Stimulated activated naive CD4-positive, alpha-beta T cell treated with Interleukin-2 at 50 U/mL for 16 hours (primary cell): ENCODE measurements at regions not wholly inside any gene's neighbourhood (a gene's known extent, or its start where the extent isn't known, plus 50 kb on each side); places are given as distances from the start of the nearest gene placed in this dataset.
"Not testable (repeated sequence)": the region's sequence is repeated elsewhere in the genome, so short reads cannot be mapped to it uniquely, and the experiment has no call there.

Experiments
- DNase-seq: peaks from one replicate; lab custom pipeline; 2025; lab: John Stamatoyannopoulos, UW

- DNase-seq: no peak
These were observed 90.1 kb upstream of the SERTAD2 start for GRCh38 chr2:64743739-64744330.

- DNase-seq: no peak
These were observed 91.8 kb upstream of the SERTAD2 start for GRCh38 chr2:64745562-64745961.

- not testable (repeated sequence) for DNase-seq
These were observed 94.0 kb upstream of the SERTAD2 start for GRCh38 chr2:64747690-64748091.

- DNase-seq: no peak
These were observed 94.4 kb upstream of the SERTAD2 start for GRCh38 chr2:64748147-64748546.

- DNase-seq: no peak
These were observed 94.8 kb upstream of the SERTAD2 start for GRCh38 chr2:64748561-64748960.

GRCh38 chr2:64749446-64749845 is 95.7 kb upstream of the SERTAD2 start:
- DNase-seq: no peak

- peak; percentile 21 for DNase-seq
These were observed 96.5 kb upstream of the SERTAD2 start for GRCh38 chr2:64750001-64750816.

GRCh38 chr2:64750817-64751285 is 97.1 kb upstream of the SERTAD2 start:
- peak; percentile 99 for DNase-seq

GRCh38 chr2:64751286-64752260 is 97.9 kb upstream of the SERTAD2 start:
- peak; percentile 45 for DNase-seq

- DNase-seq: no peak
These were observed 99.7 kb upstream of the SERTAD2 start for GRCh38 chr2:64753399-64753798.

GRCh38 chr2:64754570-64754969 is 100.9 kb upstream of the SERTAD2 start:
- no peak for DNase-seq

GRCh38 chr2:64757126-64757525 is 103.4 kb upstream of the SERTAD2 start:
- DNase-seq: no peak

GRCh38 chr2:64760128-64760527 is 106.4 kb upstream of the SERTAD2 start:
- DNase-seq: no peak

- no peak for DNase-seq
These were observed 108.7 kb upstream of the SERTAD2 start for GRCh38 chr2:64762301-64762997.

- no peak for DNase-seq
These were observed 109.4 kb upstream of the SERTAD2 start for GRCh38 chr2:64763126-64763525.

- DNase-seq: no peak
These were observed 111.6 kb upstream of the SERTAD2 start for GRCh38 chr2:64765160-64765805.

GRCh38 chr2:64766841-64767669 is 113.3 kb upstream of the SERTAD2 start:
- no peak for DNase-seq

GRCh38 chr2:64767670-64768468 is 114.2 kb upstream of the SERTAD2 start:
- peak; percentile 75 for DNase-seq

- no peak for DNase-seq
These were observed 114.8 kb upstream of the SERTAD2 start for GRCh38 chr2:64768491-64769005.
